ENCODE measurements at regions not wholly inside any gene's neighbourhood (a gene's known extent, or its start where the extent isn't known, plus 50 kb on each side); places are given as distances from the start of the nearest gene placed in this dataset.

DNA sequence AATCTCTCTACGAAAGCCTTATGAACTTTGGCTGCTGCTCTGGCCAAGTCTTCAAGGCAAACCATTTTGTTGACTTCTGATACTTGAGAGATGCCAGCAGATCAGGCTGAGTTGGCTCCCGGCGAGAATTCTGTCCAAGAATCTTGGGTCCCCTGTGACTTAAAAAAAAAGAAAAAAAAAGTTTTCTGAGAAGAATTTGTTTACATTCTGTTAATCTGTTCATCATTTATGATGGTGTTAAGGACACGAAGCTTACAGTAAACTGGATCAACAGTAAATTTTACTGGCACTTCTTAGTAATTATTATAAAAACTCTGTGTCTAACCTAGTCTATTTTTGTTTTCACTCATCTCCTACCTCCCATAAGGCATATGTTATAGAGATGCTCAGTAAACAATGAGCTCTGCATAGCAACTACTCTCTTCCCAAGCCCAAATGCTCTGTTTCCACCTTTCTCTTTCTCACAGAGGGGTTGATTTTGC, 320.9 kb upstream of the RASGRP1 start:
- TF ChIP-seq EP300 (IDR thresholded peaks at IDR 0.05; ENCODE audit: borderline replicate concordance in 1 of 2, low read depth in 2 of 2, low read length in 2 of 2) (no peak), CEBPB (IDR thresholded peaks at IDR 0.05; ENCODE audit: low read depth, low read length) (no peak), ZNF274 (IDR thresholded peaks at IDR 0.05; ENCODE audit: borderline replicate concordance, extremely low read depth, low read length) (no peak), POLR2A (IDR thresholded peaks at IDR 0.05; ENCODE audit: control extremely low read depth in 1 of 2, low read depth in 2 of 2, low read length in 2 of 2) (no peak)
- TF ChIP-seq, protein P1, sequence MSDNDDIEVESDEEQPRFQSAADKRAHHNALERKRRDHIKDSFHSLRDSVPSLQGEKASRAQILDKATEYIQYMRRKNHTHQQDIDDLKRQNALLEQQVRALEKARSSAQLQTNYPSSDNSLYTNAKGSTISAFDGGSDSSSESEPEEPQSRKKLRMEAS (IDR thresholded peaks at IDR 0.05): no peak
- TF ChIP-seq, protein P2, sequence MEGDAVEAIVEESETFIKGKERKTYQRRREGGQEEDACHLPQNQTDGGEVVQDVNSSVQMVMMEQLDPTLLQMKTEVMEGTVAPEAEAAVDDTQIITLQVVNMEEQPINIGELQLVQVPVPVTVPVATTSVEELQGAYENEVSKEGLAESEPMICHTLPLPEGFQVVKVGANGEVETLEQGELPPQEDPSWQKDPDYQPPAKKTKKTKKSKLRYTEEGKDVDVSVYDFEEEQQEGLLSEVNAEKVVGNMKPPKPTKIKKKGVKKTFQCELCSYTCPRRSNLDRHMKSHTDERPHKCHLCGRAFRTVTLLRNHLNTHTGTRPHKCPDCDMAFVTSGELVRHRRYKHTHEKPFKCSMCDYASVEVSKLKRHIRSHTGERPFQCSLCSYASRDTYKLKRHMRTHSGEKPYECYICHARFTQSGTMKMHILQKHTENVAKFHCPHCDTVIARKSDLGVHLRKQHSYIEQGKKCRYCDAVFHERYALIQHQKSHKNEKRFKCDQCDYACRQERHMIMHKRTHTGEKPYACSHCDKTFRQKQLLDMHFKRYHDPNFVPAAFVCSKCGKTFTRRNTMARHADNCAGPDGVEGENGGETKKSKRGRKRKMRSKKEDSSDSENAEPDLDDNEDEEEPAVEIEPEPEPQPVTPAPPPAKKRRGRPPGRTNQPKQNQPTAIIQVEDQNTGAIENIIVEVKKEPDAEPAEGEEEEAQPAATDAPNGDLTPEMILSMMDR (IDR thresholded peaks at IDR 0.05; ENCODE audit: control extremely low read depth in 1 of 3, insufficient read depth in 1 of 3, low read depth in 1 of 3, low read length in 3 of 3): no peak
